Glutamatergic neuron (in vitro differentiated cells): ENCODE measurements at regions not wholly inside any gene's neighbourhood (a gene's known extent, or its start where the extent isn't known, plus 50 kb on each side); places are given as distances from the start of the nearest gene placed in this dataset.
"Not testable (repeated sequence)": the region's sequence is repeated elsewhere in the genome, so short reads cannot be mapped to it uniquely, and the experiment has no call there.

Source experiments
- DNase-seq: peaks from one replicate; pipeline ENCODE4 v3.0.0; 2022
- H3K27ac Mint-ChIP-seq: one replicate; pipeline ENCODE4 v1.8.0; 2020; ENCODE audit warnings: mild to moderate bottlenecking, mixed read lengths, inconsistent platforms; ENCODE audit not compliant: unreplicated experiment
- H3K27me3 Mint-ChIP-seq: one replicate; pipeline ENCODE4 v1.8.0; 2020; ENCODE audit warnings: mild to moderate bottlenecking, moderate library complexity, mixed read lengths, inconsistent platforms; ENCODE audit not compliant: unreplicated experiment
- H3K36me3 Mint-ChIP-seq: one replicate; pipeline ENCODE4 v1.8.0; 2020; ENCODE audit warnings: mild to moderate bottlenecking, mixed read lengths, inconsistent platforms; ENCODE audit not compliant: unreplicated experiment
- H3K4me1 Mint-ChIP-seq: one replicate; pipeline ENCODE4 v1.8.0; 2020; ENCODE audit warnings: mild to moderate bottlenecking, low read depth, mixed read lengths, inconsistent platforms; ENCODE audit not compliant: unreplicated experiment
- H3K4me3 Mint-ChIP-seq: one replicate; pipeline ENCODE4 v1.8.0; 2020; ENCODE audit warnings: mild to moderate bottlenecking, mixed read lengths, inconsistent platforms; ENCODE audit not compliant: unreplicated experiment
- H3K9me3 Mint-ChIP-seq: one replicate; pipeline ENCODE4 v1.8.0; 2020; ENCODE audit warnings: mild to moderate bottlenecking, moderate library complexity, mixed read lengths, inconsistent platforms; ENCODE audit not compliant: unreplicated experiment
- CTCF ChIP-seq: fragments of 200-600 bp; sonication (generic); IDR thresholded peaks from one replicate; pipeline ENCODE4 v1.5.0; 2021; ENCODE audit not compliant: partially characterized antibody, unreplicated experiment

GRCh38 chr5:29485333-29485732 is 1708.2 kb upstream of the CDH6 start:
- no peak for DNase-seq
- Mint-ChIP-seq H3K36me3 (no peaks in the 10 kb centered on the region), H3K9me3 (peaks cover 8% of the 10 kb centered on the region)

GRCh38 chr5:29469581-29469980 is 1723.9 kb upstream of the CDH6 start:
- TF ChIP-seq CTCF, result no peak
- H3K4me1 Mint-ChIP-seq, result no peaks in the 10 kb centered on the region
- H3K36me3 Mint-ChIP-seq, result no peaks in the 10 kb centered on the region
- no peak overlapping the region for H3K27ac Mint-ChIP-seq
- no peak overlapping the region for H3K4me3 Mint-ChIP-seq
- no peaks in the 10 kb centered on the region for H3K9me3 Mint-ChIP-seq
- H3K27me3 Mint-ChIP-seq, result no peaks in the 10 kb centered on the region
- no peak for DNase-seq

More at GRCh38 chr5:29485333-29485732, 1708.2 kb upstream of the CDH6 start:
- H3K4me3 Mint-ChIP-seq, result no peak overlapping the region
- H3K27me3 Mint-ChIP-seq, result no peaks in the 10 kb centered on the region
- no peak for TF ChIP-seq CTCF
- no peak overlapping the region for H3K27ac Mint-ChIP-seq
- no peaks in the 10 kb centered on the region for H3K4me1 Mint-ChIP-seq

- Mint-ChIP-seq H3K4me3 (no peak overlapping the region), H3K27me3 (no peaks in the 10 kb centered on the region), H3K27ac (no peak overlapping the region), H3K4me1 (peaks cover under 1% of the 10 kb centered on the region), H3K9me3 (no peaks in the 10 kb centered on the region), H3K36me3 (no peaks in the 10 kb centered on the region)
- no peak for TF ChIP-seq CTCF
- no peak for DNase-seq
Measured at GRCh38 chr5:29462241-29462640, 1731.2 kb upstream of the CDH6 start.

GRCh38 chr5:29460971-29461559 is 1732.4 kb upstream of the CDH6 start:
- Mint-ChIP-seq H3K27ac (no peak overlapping the region), H3K36me3 (no peaks in the 10 kb centered on the region), H3K4me1 (peaks cover 2% of the 10 kb centered on the region), H3K9me3 (no peaks in the 10 kb centered on the region), H3K27me3 (no peaks in the 10 kb centered on the region), H3K4me3 (no peak overlapping the region)
- DNase-seq, result no peak
- no peak for TF ChIP-seq CTCF

- H3K9me3 Mint-ChIP-seq, H3K27me3 Mint-ChIP-seq, H3K36me3 Mint-ChIP-seq, DNase-seq, H3K4me3 Mint-ChIP-seq: not testable (repeated sequence)
- Mint-ChIP-seq H3K27ac (peak overlapping the region; percentile 96), H3K4me1 (peaks cover 18% of the 10 kb centered on the region)
Measured at GRCh38 chr5:29451004-29451403, 1742.5 kb upstream of the CDH6 start.
